SH-SY5Y (cell line): ENCODE measurements at regions not wholly inside any gene's neighbourhood (a gene's known extent, or its start where the extent isn't known, plus 50 kb on each side); places are given as distances from the start of the nearest gene placed in this dataset.

ENCODE experiments used
- GATA2 ChIP-seq: IDR thresholded peaks from 2 replicates; pipeline ENCODE4 v1.6.1; 2011; ENCODE audit warnings: mild to moderate bottlenecking, low read depth, low read length
- GATA3 ChIP-seq: IDR thresholded peaks from 2 replicates; pipeline ENCODE4 v1.6.1; 2011; ENCODE audit warnings: low read depth, mild to moderate bottlenecking, low read length, moderate library complexity

- TF ChIP-seq GATA3 (no peak), GATA2 (no peak)
Measured at GRCh38 chr13:68254151-68254550, 1024.0 kb upstream of the PCDH9 start.
